T-helper 1 cell treated with Interleukin-12 subunit alpha and Interleukin-12 subunit beta and Interleukin-4 antibody, amounts not matched to agents 30 μg/mL and 1 μg/mL, for 36 hours (primary cell): ENCODE measurements at regions not wholly inside any gene's neighbourhood (a gene's known extent, or its start where the extent isn't known, plus 50 kb on each side); places are given as distances from the start of the nearest gene placed in this dataset.
"Not testable (repeated sequence)": the region's sequence is repeated elsewhere in the genome, so short reads cannot be mapped to it uniquely, and the experiment has no call there.

Experiments used
- H3K27ac Mint-ChIP-seq: one replicate; pipeline ENCODE4 v1.8.0; 2021; ENCODE audit warnings: mild to moderate bottlenecking, mixed read lengths
- H3K27me3 Mint-ChIP-seq: one replicate; pipeline ENCODE4 v1.8.0; 2021; ENCODE audit warnings: low read depth, mixed read lengths
- H3K36me3 Mint-ChIP-seq: one replicate; pipeline ENCODE4 v1.8.0; 2021; ENCODE audit warnings: low read depth, mixed read lengths
- H3K4me1 Mint-ChIP-seq: one replicate; pipeline ENCODE4 v1.8.0; 2021; ENCODE audit warnings: low read depth, mixed read lengths
- H3K4me3 Mint-ChIP-seq: one replicate; pipeline ENCODE4 v1.8.0; 2021; ENCODE audit warnings: mild to moderate bottlenecking, moderate library complexity, mixed read lengths
- H3K9me3 Mint-ChIP-seq: one replicate; pipeline ENCODE4 v1.8.0; 2021; ENCODE audit warnings: mixed read lengths

GRCh38 chr13:56019606-56020005, 1121.1 kb upstream of the PRR20A start:
- Mint-ChIP-seq H3K9me3 (peaks cover 33% of the 10 kb centered on the region), H3K4me1 (no peaks in the 10 kb centered on the region), H3K4me3 (no peak overlapping the region), H3K27ac (no peak overlapping the region), H3K36me3 (no peaks in the 10 kb centered on the region), H3K27me3 (no peaks in the 10 kb centered on the region)

- Mint-ChIP-seq H3K27me3 (no peaks in the 10 kb centered on the region), H3K27ac (no peak overlapping the region), H3K4me1 (no peaks in the 10 kb centered on the region), H3K36me3 (no peaks in the 10 kb centered on the region), H3K4me3 (no peak overlapping the region), H3K9me3 (peaks cover 33% of the 10 kb centered on the region)
Measured at GRCh38 chr13:56020425-56020824, 1120.3 kb upstream of the PRR20A start.

- H3K27ac Mint-ChIP-seq: no peak overlapping the region
- H3K4me3 Mint-ChIP-seq: no peak overlapping the region
- H3K9me3 Mint-ChIP-seq: peaks cover 43% of the 10 kb centered on the region
- no peaks in the 10 kb centered on the region for H3K27me3 Mint-ChIP-seq
- H3K4me1 Mint-ChIP-seq: no peaks in the 10 kb centered on the region
- H3K36me3 Mint-ChIP-seq: no peaks in the 10 kb centered on the region
Measured at GRCh38 chr13:56039992-56040391, 1100.7 kb upstream of the PRR20A start.

GRCh38 chr13:56066321-56066720, 1074.4 kb upstream of the PRR20A start:
- H3K4me1 Mint-ChIP-seq: no peaks in the 10 kb centered on the region
- H3K9me3 Mint-ChIP-seq: peaks cover 11% of the 10 kb centered on the region
- no peaks in the 10 kb centered on the region for H3K36me3 Mint-ChIP-seq
- H3K27me3 Mint-ChIP-seq: no peaks in the 10 kb centered on the region
- H3K4me3 Mint-ChIP-seq: no peak overlapping the region
- H3K27ac Mint-ChIP-seq: no peak overlapping the region

- Mint-ChIP-seq H3K4me3 (no peak overlapping the region), H3K9me3 (peaks cover 21% of the 10 kb centered on the region), H3K36me3 (no peaks in the 10 kb centered on the region), H3K27me3 (no peaks in the 10 kb centered on the region), H3K4me1 (no peaks in the 10 kb centered on the region), H3K27ac (no peak overlapping the region)
Measured at GRCh38 chr13:56102641-56103040, 1038.1 kb upstream of the PRR20A start.

GRCh38 chr13:56110751-56111150, 1030.0 kb upstream of the PRR20A start:
- Mint-ChIP-seq H3K27me3 (no peaks in the 10 kb centered on the region), H3K4me3 (no peak overlapping the region), H3K36me3 (no peaks in the 10 kb centered on the region), H3K27ac (no peak overlapping the region), H3K4me1 (no peaks in the 10 kb centered on the region), H3K9me3 (peaks cover 35% of the 10 kb centered on the region)

GRCh38 chr13:56134524-56134923, 1006.2 kb upstream of the PRR20A start:
- Mint-ChIP-seq H3K4me3 (no peak overlapping the region), H3K9me3 (peaks cover 8% of the 10 kb centered on the region), H3K4me1 (no peaks in the 10 kb centered on the region), H3K27ac (no peak overlapping the region), H3K27me3 (no peaks in the 10 kb centered on the region), H3K36me3 (no peaks in the 10 kb centered on the region)

- Mint-ChIP-seq H3K27me3 (no peaks in the 10 kb centered on the region), H3K36me3 (no peaks in the 10 kb centered on the region), H3K4me1 (no peaks in the 10 kb centered on the region), H3K9me3 (peaks cover 14% of the 10 kb centered on the region), H3K27ac (no peak overlapping the region), H3K4me3 (no peak overlapping the region)
Measured at GRCh38 chr13:56166864-56167263, 973.9 kb upstream of the PRR20A start.

GRCh38 chr13:56168581-56168980, 972.1 kb upstream of the PRR20A start:
- Mint-ChIP-seq H3K4me3 (no peak overlapping the region), H3K9me3 (peaks cover 18% of the 10 kb centered on the region), H3K36me3 (no peaks in the 10 kb centered on the region), H3K4me1 (no peaks in the 10 kb centered on the region), H3K27ac (no peak overlapping the region), H3K27me3 (no peaks in the 10 kb centered on the region)

GRCh38 chr13:56173346-56173745, 967.4 kb upstream of the PRR20A start:
- H3K36me3 Mint-ChIP-seq: no peaks in the 10 kb centered on the region
- peaks cover 14% of the 10 kb centered on the region for H3K9me3 Mint-ChIP-seq
- H3K27ac Mint-ChIP-seq: no peak overlapping the region
- H3K4me3 Mint-ChIP-seq: no peak overlapping the region
- no peaks in the 10 kb centered on the region for H3K27me3 Mint-ChIP-seq
- no peaks in the 10 kb centered on the region for H3K4me1 Mint-ChIP-seq

- Mint-ChIP-seq H3K27me3 (no peaks in the 10 kb centered on the region), H3K27ac (no peak overlapping the region), H3K4me3 (no peak overlapping the region), H3K36me3 (no peaks in the 10 kb centered on the region), H3K4me1 (no peaks in the 10 kb centered on the region), H3K9me3 (peaks cover 11% of the 10 kb centered on the region)
Measured at GRCh38 chr13:56182598-56182997, 958.1 kb upstream of the PRR20A start.

GRCh38 chr13:56187331-56187730, 953.4 kb upstream of the PRR20A start:
- peaks cover 15% of the 10 kb centered on the region for H3K9me3 Mint-ChIP-seq
- no peaks in the 10 kb centered on the region for H3K27me3 Mint-ChIP-seq
- no peaks in the 10 kb centered on the region for H3K36me3 Mint-ChIP-seq
- H3K4me1 Mint-ChIP-seq: no peaks in the 10 kb centered on the region
- H3K4me3 Mint-ChIP-seq: no peak overlapping the region
- no peak overlapping the region for H3K27ac Mint-ChIP-seq

GRCh38 chr13:56188582-56188981, 952.1 kb upstream of the PRR20A start:
- H3K4me1 Mint-ChIP-seq, H3K36me3 Mint-ChIP-seq, H3K27ac Mint-ChIP-seq, H3K4me3 Mint-ChIP-seq, H3K27me3 Mint-ChIP-seq, H3K9me3 Mint-ChIP-seq: not testable (repeated sequence)

- H3K36me3 Mint-ChIP-seq: no peaks in the 10 kb centered on the region
- H3K4me3 Mint-ChIP-seq: no peak overlapping the region
- no peaks in the 10 kb centered on the region for H3K27me3 Mint-ChIP-seq
- no peaks in the 10 kb centered on the region for H3K4me1 Mint-ChIP-seq
- H3K27ac Mint-ChIP-seq: no peak overlapping the region
- peaks cover 10% of the 10 kb centered on the region for H3K9me3 Mint-ChIP-seq
Measured at GRCh38 chr13:56189439-56189838, 951.3 kb upstream of the PRR20A start.

GRCh38 chr13:56189978-56190377, 950.7 kb upstream of the PRR20A start:
- Mint-ChIP-seq H3K4me1 (no peaks in the 10 kb centered on the region), H3K4me3 (no peak overlapping the region), H3K27me3 (no peaks in the 10 kb centered on the region), H3K36me3 (no peaks in the 10 kb centered on the region), H3K9me3 (peaks cover 10% of the 10 kb centered on the region), H3K27ac (no peak overlapping the region)

- peaks cover 17% of the 10 kb centered on the region for H3K9me3 Mint-ChIP-seq
- H3K4me1 Mint-ChIP-seq: no peaks in the 10 kb centered on the region
- no peak overlapping the region for H3K27ac Mint-ChIP-seq
- H3K27me3 Mint-ChIP-seq: no peaks in the 10 kb centered on the region
- H3K36me3 Mint-ChIP-seq: no peaks in the 10 kb centered on the region
- no peak overlapping the region for H3K4me3 Mint-ChIP-seq
Measured at GRCh38 chr13:56198350-56198749, 942.4 kb upstream of the PRR20A start.
